Skeletal muscle tissue (tissue), 3 donors: ENCODE measurements at regions not wholly inside any gene's neighbourhood (a gene's known extent, or its start where the extent isn't known, plus 50 kb on each side); places are given as distances from the start of the nearest gene placed in this dataset.

Experiments
- H3K27ac ChIP-seq: one replicate; pipeline ENCODE4 v1.7.0; 2013; ENCODE audit warnings: mild to moderate bottlenecking, low read depth, low read length, inconsistent platforms
- H3K27me3 ChIP-seq, 3 donors: one replicate each; pipeline ENCODE4 v1.7.0; 2013; ENCODE audit warnings: low read length in 3 of 3; ENCODE audit not compliant: control insufficient read depth in 3 of 3, insufficient read depth in 3 of 3
- H3K36me3 ChIP-seq, 3 donors: one replicate each; pipeline ENCODE4 v1.7.0; 2013; ENCODE audit warnings: low read length in 3 of 3; ENCODE audit not compliant: control insufficient read depth in 3 of 3, insufficient read depth in 3 of 3
- H3K4me1 ChIP-seq, 3 donors: one replicate each; pipeline ENCODE4 v1.7.0; 2013; ENCODE audit warnings: low read length in 3 of 3, mild to moderate bottlenecking in 3 of 3; ENCODE audit not compliant: control insufficient read depth in 3 of 3, insufficient read depth in 3 of 3
- H3K4me3 ChIP-seq, 3 donors: one replicate each; pipeline ENCODE4 v1.7.0; 2013; ENCODE audit warnings: low read length in 3 of 3
- H3K9ac ChIP-seq, 3 donors: one replicate each; pipeline ENCODE4 v1.7.0; 2013; ENCODE audit warnings: low read length in 3 of 3, mild to moderate bottlenecking in 3 of 3, moderate library complexity in 2 of 3, low read depth in 1 of 3
- H3K9me3 ChIP-seq, 3 donors: one replicate each; pipeline ENCODE4 v1.7.0; 2013; ENCODE audit warnings: low read length in 3 of 3; ENCODE audit not compliant: control insufficient read depth in 3 of 3
- donor health status: Osteomylitis.

- Histone ChIP-seq H3K4me3 (no peak overlapping the region), H3K27ac (no peak overlapping the region), H3K9me3 (no peaks in the 10 kb centered on the region), H3K36me3 (no peaks in the 10 kb centered on the region), H3K27me3 (no peaks in the 10 kb centered on the region), H3K4me1 (no peaks in the 10 kb centered on the region), H3K9ac (no peak overlapping the region)
Observed at GRCh38 chr14:54194501-54194900, 202.3 kb upstream of the CDKN3 start.

DNA sequence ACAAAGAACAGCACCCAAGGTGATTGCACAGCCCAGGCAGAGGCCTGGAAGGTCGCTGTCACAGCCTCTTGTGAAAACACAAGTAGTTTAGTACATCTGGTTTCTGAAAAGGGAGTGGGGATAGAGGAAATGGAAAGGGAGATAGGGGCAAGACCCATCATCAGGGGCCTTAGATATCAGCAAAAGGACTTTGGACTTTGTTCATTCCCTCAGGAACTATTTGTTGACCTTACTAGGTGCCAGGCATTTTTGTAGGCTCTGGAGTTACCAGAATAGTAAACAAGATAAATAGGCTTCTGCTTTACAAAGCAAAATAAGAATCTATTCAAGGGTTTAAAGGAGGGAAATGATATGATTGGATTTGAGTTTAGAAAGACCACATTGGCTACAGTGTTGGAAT lies 199.4 kb upstream of the CDKN3 start:
- H3K4me1 ChIP-seq = no peaks in the 10 kb centered on the region
- no peaks in the 10 kb centered on the region for H3K9me3 ChIP-seq
- H3K9ac ChIP-seq = no peak overlapping the region
- H3K36me3 ChIP-seq = no peaks in the 10 kb centered on the region
- H3K4me3 ChIP-seq = no peak overlapping the region
- H3K27me3 ChIP-seq = no peaks in the 10 kb centered on the region
- no peak overlapping the region for H3K27ac ChIP-seq

DNA sequence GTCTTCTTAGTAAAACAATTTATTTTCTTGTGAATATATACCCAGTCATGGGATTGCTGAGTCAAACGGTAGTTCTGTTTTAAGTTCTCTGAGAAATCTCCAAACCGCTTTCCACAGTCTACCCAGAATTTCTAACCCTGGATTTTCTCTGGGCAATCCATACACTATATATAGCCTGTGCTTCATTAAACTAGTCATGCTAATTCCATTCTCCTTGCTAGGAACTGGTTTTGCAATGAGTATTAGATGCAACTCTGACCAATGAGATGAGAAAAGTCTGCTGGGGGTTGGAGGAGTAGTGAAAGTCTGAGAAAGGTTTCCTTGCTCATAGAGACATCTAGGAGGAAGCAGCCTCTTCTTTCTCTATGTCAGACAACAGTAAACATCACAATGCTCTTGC lies 196.1 kb upstream of the CDKN3 start:
- no peaks in the 10 kb centered on the region for H3K36me3 ChIP-seq
- no peaks in the 10 kb centered on the region for H3K27me3 ChIP-seq
- no peak overlapping the region for H3K9ac ChIP-seq
- no peaks in the 10 kb centered on the region for H3K9me3 ChIP-seq
- H3K27ac ChIP-seq = no peak overlapping the region
- H3K4me1 ChIP-seq = no peaks in the 10 kb centered on the region
- H3K4me3 ChIP-seq = no peak overlapping the region

GRCh38 chr14:54202288-54202687 lies 194.5 kb upstream of the CDKN3 start:
- H3K9ac ChIP-seq = no peak overlapping the region
- no peaks in the 10 kb centered on the region for H3K9me3 ChIP-seq
- no peaks in the 10 kb centered on the region for H3K36me3 ChIP-seq
- no peak overlapping the region for H3K4me3 ChIP-seq
- H3K4me1 ChIP-seq = no peaks in the 10 kb centered on the region
- no peaks in the 10 kb centered on the region for H3K27me3 ChIP-seq
- no peak overlapping the region for H3K27ac ChIP-seq

DNA sequence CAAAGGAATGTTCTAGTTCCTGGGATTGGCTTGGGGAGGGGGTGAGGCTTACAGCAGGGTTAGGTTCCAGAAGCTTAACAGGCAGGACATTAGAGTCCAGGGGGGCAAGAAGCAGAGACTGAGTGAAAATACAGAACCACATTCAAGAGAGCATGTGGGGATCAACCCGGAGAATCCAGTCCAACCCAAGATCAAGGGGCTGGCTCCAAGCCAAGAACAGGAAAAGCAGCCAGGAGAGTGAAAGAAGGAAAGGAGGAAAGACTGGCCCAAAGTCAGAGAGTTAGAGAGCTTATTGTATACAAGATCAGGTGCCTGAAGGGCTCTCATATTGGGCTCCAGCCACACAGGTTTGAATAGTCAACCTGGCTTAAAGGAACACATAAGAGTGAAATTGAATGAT lies 190.3 kb upstream of the CDKN3 start:
- Histone ChIP-seq H3K4me1 (peaks cover 0 to 4% (median 0%) of the 10 kb centered on the region in 3 donors), H3K27ac (no peak overlapping the region), H3K27me3 (no peaks in the 10 kb centered on the region), H3K4me3 (no peak overlapping the region), H3K9ac (no peak overlapping the region), H3K36me3 (no peaks in the 10 kb centered on the region), H3K9me3 (no peaks in the 10 kb centered on the region)

- Histone ChIP-seq H3K9ac (no peak overlapping the region), H3K36me3 (no peaks in the 10 kb centered on the region), H3K27me3 (no peaks in the 10 kb centered on the region), H3K4me3 (no peak overlapping the region), H3K27ac (no peak overlapping the region), H3K9me3 (no peaks in the 10 kb centered on the region), H3K4me1 (peaks cover 0 to 4% (median 0%) of the 10 kb centered on the region in 3 donors)
Observed at GRCh38 chr14:54207075-54207474, 189.7 kb upstream of the CDKN3 start.

DNA sequence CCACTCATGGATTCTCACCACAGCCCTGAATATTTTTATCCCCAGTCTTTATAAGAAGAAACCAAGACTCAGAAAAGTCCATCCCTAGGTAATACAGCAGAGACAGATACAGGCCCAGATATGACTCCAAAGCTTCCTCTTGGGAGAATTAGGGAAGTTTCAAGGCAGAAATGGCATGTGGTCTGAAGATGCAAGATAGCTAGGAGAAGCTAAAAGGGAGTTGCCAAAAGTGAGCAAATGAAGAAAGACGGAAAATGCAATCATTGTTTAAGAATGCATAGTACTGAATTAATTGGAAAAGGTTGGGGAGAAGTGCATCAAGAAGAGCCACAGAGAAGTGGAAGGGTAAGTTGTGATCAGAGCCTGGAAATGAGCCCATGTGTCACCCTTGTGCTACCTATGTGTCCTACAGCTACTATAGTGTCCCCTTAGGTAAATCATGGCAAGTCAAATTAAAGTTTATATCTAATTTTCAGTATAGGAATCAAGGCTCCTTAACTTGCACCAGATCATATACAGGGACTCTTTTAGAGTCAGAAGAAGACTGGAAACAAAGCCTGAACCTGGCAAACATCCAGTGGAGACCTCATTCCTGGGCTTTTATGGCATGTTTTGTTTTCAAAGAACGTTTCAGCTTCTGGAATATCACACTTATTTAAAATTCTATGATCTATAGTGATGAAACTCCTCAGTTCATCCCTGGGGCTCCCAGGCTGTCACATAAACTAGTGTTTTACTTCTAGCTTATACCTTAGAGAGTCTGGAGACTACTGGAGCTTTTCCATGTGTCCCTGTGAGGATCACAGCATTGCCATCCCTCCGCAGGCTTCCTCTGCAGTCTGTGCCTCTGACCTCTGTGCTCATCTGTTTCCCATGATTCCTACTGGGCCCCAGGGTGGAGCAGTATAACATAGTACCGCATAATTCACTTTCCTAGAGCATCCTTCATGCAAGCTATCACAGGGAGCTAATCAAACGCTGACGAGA lies 189.0 kb upstream of the CDKN3 start:
- Histone ChIP-seq H3K9ac (no peak overlapping the region), H3K4me3 (no peak overlapping the region), H3K36me3 (no peaks in the 10 kb centered on the region), H3K9me3 (no peaks in the 10 kb centered on the region), H3K27me3 (no peaks in the 10 kb centered on the region), H3K27ac (no peak overlapping the region), H3K4me1 (peaks cover 0 to 4% (median 0%) of the 10 kb centered on the region in 3 donors)

DNA sequence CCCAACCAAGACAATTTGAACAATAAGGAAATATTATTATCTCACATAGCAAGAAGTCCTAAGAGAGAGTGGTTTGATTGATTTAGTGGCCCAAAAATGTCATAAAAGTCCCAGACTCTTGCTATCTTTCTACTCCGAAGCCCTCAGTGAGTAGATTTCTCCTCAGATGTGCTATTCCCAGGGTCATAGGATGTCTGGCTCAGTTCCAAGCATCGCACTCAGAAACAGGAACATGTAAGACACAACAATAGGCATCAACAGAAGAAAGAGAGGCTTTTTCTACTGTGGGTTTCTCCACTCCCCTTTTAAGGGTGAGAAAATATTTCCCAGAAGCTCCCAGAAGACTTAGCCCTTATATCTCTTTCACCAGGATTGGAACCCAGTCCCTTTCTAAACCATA lies 188.1 kb upstream of the CDKN3 start:
- Histone ChIP-seq H3K27ac (no peak overlapping the region), H3K9ac (no peak overlapping the region), H3K4me3 (no peak overlapping the region), H3K9me3 (no peaks in the 10 kb centered on the region), H3K36me3 (no peaks in the 10 kb centered on the region), H3K4me1 (peaks cover 0 to 4% (median 0%) of the 10 kb centered on the region in 3 donors), H3K27me3 (no peaks in the 10 kb centered on the region)

GRCh38 chr14:54209511-54210250 lies 187.1 kb upstream of the CDKN3 start:
- H3K27ac ChIP-seq = no peak overlapping the region
- peaks cover 0 to 4% (median 0%) of the 10 kb centered on the region in 3 donors for H3K4me1 ChIP-seq
- no peak overlapping the region for H3K9ac ChIP-seq
- no peaks in the 10 kb centered on the region for H3K9me3 ChIP-seq
- H3K4me3 ChIP-seq = no peak overlapping the region
- H3K36me3 ChIP-seq = no peaks in the 10 kb centered on the region
- H3K27me3 ChIP-seq = no peaks in the 10 kb centered on the region
